BE2C (cell line): ENCODE measurements at regions not wholly inside any gene's neighbourhood (a gene's known extent, or its start where the extent isn't known, plus 50 kb on each side); places are given as distances from the start of the nearest gene placed in this dataset.

Experiments used
- DNase-seq: peaks from one replicate; pipeline ENCODE4 v3.0.0-alpha.2; 2020
- H3K27me3 ChIP-seq: fragments of 250-450 bp; sonication (Bioruptor Pico); 2 replicates; pipeline ENCODE4 v1.5.1; 2020; ENCODE audit warnings: mild to moderate bottlenecking
- H3K36me3 ChIP-seq: fragments of 250-450 bp; sonication (Bioruptor Pico); 2 replicates; pipeline ENCODE4 v1.5.1; 2020; ENCODE audit warnings: mild to moderate bottlenecking
- H3K4me1 ChIP-seq: fragments of 250-450 bp; sonication (Bioruptor Pico); 2 replicates; pipeline ENCODE4 v1.5.1; 2020
- H3K4me3 ChIP-seq: 2 replicates; pipeline ENCODE4 v1.5.1; 2011; ENCODE audit warnings: low read depth, low read length
- H3K9me3 ChIP-seq: fragments of 250-450 bp; sonication (Bioruptor Pico); 2 replicates; pipeline ENCODE4 v1.5.1; 2020
- CTCF ChIP-seq: IDR thresholded peaks from 2 replicates; pipeline ENCODE4 v1.5.1; 2012; ENCODE audit warnings: mild to moderate bottlenecking, low read depth, low read length

- H3K9me3 ChIP-seq = no peaks in the 10 kb centered on the region
- no peaks in the 10 kb centered on the region for H3K4me1 ChIP-seq
- H3K4me3 ChIP-seq = no peak overlapping the region
- H3K36me3 ChIP-seq = no peaks in the 10 kb centered on the region
- H3K27me3 ChIP-seq = no peaks in the 10 kb centered on the region; the same call in none of the 2 replicates
- no peak for DNase-seq
- no peak for TF ChIP-seq CTCF
Observed at GRCh38 chr16:13833515-13833914, 86.4 kb upstream of the ERCC4 start.

- Histone ChIP-seq H3K36me3 (no peaks in the 10 kb centered on the region), H3K27me3 (no peaks in the 10 kb centered on the region; the same call in none of the 2 replicates), H3K9me3 (no peaks in the 10 kb centered on the region), H3K4me3 (no peak overlapping the region), H3K4me1 (no peaks in the 10 kb centered on the region)
- no peak for TF ChIP-seq CTCF
- DNase-seq = no peak
Observed at GRCh38 chr16:13835387-13835786, 84.6 kb upstream of the ERCC4 start.

GRCh38 chr16:13835935-13836730 is 83.8 kb upstream of the ERCC4 start:
- Histone ChIP-seq H3K4me1 (no peaks in the 10 kb centered on the region), H3K4me3 (no peak overlapping the region), H3K36me3 (no peaks in the 10 kb centered on the region), H3K27me3 (no peaks in the 10 kb centered on the region; the same call in none of the 2 replicates), H3K9me3 (no peaks in the 10 kb centered on the region)
- no peak for TF ChIP-seq CTCF
- DNase-seq = no peak

- no peaks in the 10 kb centered on the region for H3K36me3 ChIP-seq
- no peaks in the 10 kb centered on the region; the same call in 1 of the 2 replicates for H3K27me3 ChIP-seq
- no peak overlapping the region for H3K4me3 ChIP-seq
- no peaks in the 10 kb centered on the region for H3K9me3 ChIP-seq
- no peaks in the 10 kb centered on the region for H3K4me1 ChIP-seq
- TF ChIP-seq CTCF = no peak
- DNase-seq = no peak
Observed at GRCh38 chr16:13838401-13839190, 81.4 kb upstream of the ERCC4 start.

- Histone ChIP-seq H3K36me3 (no peaks in the 10 kb centered on the region), H3K9me3 (no peaks in the 10 kb centered on the region), H3K4me3 (no peak overlapping the region), H3K4me1 (no peaks in the 10 kb centered on the region), H3K27me3 (no peaks in the 10 kb centered on the region; the same call in 1 of the 2 replicates)
- DNase-seq = no peak
- no peak for TF ChIP-seq CTCF
Observed at GRCh38 chr16:13839577-13839976, 80.4 kb upstream of the ERCC4 start.

GRCh38 chr16:13845232-13845631 is 74.7 kb upstream of the ERCC4 start:
- H3K4me1 ChIP-seq = no peaks in the 10 kb centered on the region
- no peak overlapping the region for H3K4me3 ChIP-seq
- TF ChIP-seq CTCF = no peak
- no peaks in the 10 kb centered on the region for H3K27me3 ChIP-seq
- no peaks in the 10 kb centered on the region for H3K36me3 ChIP-seq
- H3K9me3 ChIP-seq = no peaks in the 10 kb centered on the region
- no peak for DNase-seq
